Cardiac muscle cell (in vitro differentiated cells and primary cell): ENCODE measurements at regions not wholly inside any gene's neighbourhood (a gene's known extent, or its start where the extent isn't known, plus 50 kb on each side); places are given as distances from the start of the nearest gene placed in this dataset.

Experiments
- DNase-seq, 2 donors: peaks; one replicate each; pipeline versions ENCODE4 v3.0.0 to v3.0.0-alpha.2; 2010 to 2017; ENCODE audit warnings: low read depth in 1 of 2, low spot score in 1 of 2
- H3K27ac ChIP-seq: fragments of 200-600 bp; sonication (generic); 2 replicates; pipeline ENCODE4 v1.5.1; 2016
- H3K27me3 ChIP-seq: fragments of 200-600 bp; sonication (generic); 2 replicates; pipeline ENCODE4 v1.6.0; 2016; ENCODE audit warnings: control low read depth
- H3K36me3 ChIP-seq: fragments of 200-600 bp; sonication (generic); 2 replicates; pipeline ENCODE4 v1.5.1; 2016; ENCODE audit warnings: control low read depth
- H3K4me1 ChIP-seq: fragments of 200-600 bp; sonication (generic); 2 replicates; pipeline ENCODE4 v1.8.1; 2017; ENCODE audit warnings: low read depth, mild to moderate bottlenecking, mixed run types
- H3K4me3 ChIP-seq: fragments of 200-600 bp; sonication (generic); 2 replicates; pipeline ENCODE4 v1.5.1; 2016; ENCODE audit warnings: mild to moderate bottlenecking
- H3K9me3 ChIP-seq: fragments of 200-600 bp; sonication (generic); 2 replicates; pipeline ENCODE4 v1.5.1; 2017; ENCODE audit warnings: low read depth, mild to moderate bottlenecking, control low read depth
- TF ChIP-seq, protein P1 (sequence below): IDR thresholded peaks from 2 replicates; pipeline ENCODE4 v1.5.1; 2012; ENCODE audit warnings: low read depth, mild to moderate bottlenecking, low read length

DNA sequence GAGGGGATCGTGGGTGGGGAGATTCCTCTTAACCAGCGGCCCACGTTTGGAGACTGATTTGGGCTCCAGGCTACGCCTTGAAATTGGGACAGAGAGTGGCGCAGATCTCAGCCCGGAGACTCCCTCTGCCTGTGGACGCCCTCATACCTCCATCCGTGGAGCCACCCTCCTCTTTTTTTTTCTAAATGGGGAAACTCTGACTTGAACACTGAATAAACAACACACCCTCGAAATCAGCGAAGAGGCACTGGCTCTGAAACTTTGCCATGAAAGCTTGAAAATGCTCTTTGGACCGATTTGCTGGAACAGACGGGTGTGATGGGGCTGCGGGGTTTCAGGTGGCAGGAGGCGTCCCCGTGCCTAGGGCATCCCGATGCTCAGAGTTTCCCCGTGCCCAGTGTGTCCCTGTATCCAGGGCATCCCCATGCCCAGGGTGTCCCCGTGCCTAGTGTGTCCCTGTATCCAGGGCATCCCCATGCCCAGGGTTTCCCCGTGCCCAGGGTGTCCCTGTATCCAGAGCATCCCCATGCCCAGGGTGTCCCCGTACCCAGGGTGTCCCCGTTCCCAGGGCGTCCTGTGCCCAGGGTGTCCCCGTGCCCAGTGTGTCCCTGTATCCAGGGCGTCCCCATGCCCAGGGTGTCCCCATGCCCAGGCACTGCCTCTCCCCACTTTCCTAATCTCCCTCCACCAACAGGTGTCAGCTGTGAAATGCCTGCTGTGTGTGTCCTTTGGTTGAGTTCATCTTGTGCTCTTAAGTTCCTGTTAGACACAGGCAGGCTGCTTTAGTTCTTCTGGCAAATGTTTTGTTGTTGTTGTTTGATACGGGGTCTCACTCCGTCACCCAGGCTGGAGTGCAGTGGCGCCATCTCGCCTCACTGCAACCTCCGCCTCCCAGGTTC lies 187.0 kb downstream of the SEC14L1 start:
- TF ChIP-seq, protein P1, sequence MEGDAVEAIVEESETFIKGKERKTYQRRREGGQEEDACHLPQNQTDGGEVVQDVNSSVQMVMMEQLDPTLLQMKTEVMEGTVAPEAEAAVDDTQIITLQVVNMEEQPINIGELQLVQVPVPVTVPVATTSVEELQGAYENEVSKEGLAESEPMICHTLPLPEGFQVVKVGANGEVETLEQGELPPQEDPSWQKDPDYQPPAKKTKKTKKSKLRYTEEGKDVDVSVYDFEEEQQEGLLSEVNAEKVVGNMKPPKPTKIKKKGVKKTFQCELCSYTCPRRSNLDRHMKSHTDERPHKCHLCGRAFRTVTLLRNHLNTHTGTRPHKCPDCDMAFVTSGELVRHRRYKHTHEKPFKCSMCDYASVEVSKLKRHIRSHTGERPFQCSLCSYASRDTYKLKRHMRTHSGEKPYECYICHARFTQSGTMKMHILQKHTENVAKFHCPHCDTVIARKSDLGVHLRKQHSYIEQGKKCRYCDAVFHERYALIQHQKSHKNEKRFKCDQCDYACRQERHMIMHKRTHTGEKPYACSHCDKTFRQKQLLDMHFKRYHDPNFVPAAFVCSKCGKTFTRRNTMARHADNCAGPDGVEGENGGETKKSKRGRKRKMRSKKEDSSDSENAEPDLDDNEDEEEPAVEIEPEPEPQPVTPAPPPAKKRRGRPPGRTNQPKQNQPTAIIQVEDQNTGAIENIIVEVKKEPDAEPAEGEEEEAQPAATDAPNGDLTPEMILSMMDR: no peak
- no peak for DNase-seq
- H3K27me3 ChIP-seq: no peaks in the 10 kb centered on the region
- no peak overlapping the region for H3K27ac ChIP-seq
- H3K4me3 ChIP-seq: no peak overlapping the region
- no peaks in the 10 kb centered on the region for H3K36me3 ChIP-seq
- H3K4me1 ChIP-seq: peaks cover 14% of the 10 kb centered on the region
- no peaks in the 10 kb centered on the region for H3K9me3 ChIP-seq

DNA sequence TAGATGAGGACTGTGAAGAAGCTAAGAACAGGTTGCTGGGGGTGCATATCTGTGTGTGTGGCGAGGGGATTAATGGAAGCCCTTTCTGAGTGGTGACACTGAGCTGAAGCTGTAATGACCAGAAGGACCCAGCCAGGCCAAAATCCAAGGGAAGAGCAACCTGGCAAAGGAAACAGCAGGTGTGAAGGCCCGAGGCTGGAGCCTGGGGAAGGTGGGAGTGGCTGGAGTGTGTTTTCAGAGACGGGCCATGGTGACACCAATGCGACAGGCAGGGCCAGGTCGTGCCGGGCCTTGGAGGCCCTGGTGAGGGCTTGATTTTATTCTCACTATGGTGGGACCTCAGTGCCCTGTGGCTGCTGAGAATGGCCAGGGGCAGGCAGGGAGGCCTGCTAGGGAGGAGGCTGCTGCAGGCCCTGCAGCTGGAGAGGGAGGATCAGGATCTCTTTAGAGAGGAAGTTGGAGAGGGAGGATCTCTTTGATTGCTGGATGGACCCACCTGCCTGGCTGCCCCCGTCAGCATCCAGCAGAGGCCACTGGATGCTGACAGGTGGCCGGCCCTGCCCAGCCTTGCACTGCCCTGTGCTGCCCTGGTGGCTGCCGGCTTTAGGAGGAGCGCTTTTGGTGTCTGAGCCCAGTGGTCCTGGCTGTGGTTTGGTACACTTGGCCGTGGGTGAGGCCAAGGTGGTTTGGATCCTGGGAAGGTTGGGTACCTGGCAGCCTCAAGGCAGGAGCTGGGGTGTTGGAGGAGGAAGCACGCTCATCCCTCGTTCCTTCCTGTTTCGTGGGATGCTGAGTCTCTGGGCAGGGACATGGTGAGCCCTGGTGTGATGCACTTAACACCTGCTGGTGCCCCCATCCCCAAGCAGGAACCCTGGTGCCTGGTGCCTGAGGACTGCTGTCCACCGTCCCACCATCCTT lies 188.3 kb downstream of the SEC14L1 start:
- H3K27ac ChIP-seq: no peak overlapping the region
- H3K9me3 ChIP-seq: no peaks in the 10 kb centered on the region
- TF ChIP-seq, protein P1: no peak
- DNase-seq: no peak
- peaks cover 3% of the 10 kb centered on the region for H3K4me1 ChIP-seq
- H3K27me3 ChIP-seq: no peaks in the 10 kb centered on the region
- H3K36me3 ChIP-seq: no peaks in the 10 kb centered on the region
- no peak overlapping the region for H3K4me3 ChIP-seq

DNA sequence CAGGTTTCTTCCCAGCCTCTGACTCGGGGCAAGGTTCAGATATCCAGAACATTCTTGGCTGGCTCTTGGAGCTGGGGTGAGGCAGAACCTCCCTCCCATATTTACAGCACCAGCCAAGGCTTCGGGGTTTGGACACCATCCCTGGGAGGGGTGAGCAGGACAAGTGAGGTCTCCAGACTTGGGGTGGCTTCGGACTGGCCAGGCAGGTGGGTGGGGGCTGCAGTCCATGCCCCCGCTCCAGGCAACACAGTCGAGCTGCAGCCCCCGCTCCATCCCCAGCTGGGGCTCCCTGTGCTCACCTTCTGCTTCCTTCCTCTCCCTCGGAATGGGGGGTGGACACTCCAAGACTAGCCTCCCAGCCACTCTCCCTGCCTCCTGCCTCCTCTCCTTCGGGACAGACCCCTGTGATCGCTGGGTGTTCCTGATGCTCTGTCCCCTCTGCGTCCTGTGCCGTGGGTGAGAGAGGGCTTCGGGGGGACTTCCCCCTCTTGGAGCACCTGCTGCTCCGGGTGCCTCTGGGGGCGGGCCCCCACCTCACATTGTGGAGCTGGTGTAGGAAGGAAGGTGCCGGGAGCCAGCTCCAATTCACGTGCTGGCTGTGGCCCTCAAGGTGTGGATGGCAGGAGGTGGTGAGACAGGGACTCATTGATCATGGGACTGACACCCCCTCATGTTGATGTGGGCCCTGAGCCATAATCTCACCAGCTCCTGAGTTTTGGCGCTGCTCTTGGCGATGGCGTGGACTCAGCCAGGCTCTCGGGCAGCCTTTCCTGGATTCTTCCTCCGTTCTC lies 189.2 kb downstream of the SEC14L1 start:
- no peaks in the 10 kb centered on the region for H3K27me3 ChIP-seq
- no peak overlapping the region for H3K4me3 ChIP-seq
- TF ChIP-seq, protein P1: no peak
- no peaks in the 10 kb centered on the region for H3K9me3 ChIP-seq
- no peak for DNase-seq
- H3K36me3 ChIP-seq: no peaks in the 10 kb centered on the region
- peaks cover 3% of the 10 kb centered on the region for H3K4me1 ChIP-seq
- no peak overlapping the region for H3K27ac ChIP-seq

DNA sequence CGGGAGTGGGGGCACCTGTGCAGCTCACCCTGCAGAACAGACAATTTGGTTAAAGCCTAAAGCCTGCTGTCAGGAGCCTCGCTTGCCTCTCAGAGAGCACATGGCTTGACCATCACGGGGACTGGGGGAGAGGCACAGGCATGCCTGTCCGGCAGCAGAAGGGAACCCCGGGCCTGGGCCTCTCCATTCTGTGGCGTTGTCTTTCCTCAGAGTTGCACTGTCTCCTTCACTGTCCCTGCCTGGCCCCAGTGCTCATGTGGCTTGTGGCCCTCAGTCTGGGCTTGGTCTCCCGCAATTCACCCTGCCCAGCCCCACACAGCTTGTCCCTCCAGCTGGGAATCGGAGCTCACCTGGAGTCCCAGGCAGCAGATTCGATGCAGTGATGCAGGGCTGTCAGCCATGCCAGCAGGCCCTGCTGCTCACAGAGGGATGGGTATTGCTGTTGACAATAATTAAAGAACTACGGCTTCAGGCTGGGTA lies 189.9 kb downstream of the SEC14L1 start:
- Histone ChIP-seq H3K4me3 (no peak overlapping the region), H3K27me3 (no peaks in the 10 kb centered on the region), H3K9me3 (no peaks in the 10 kb centered on the region), H3K4me1 (peaks cover 3% of the 10 kb centered on the region), H3K36me3 (no peaks in the 10 kb centered on the region), H3K27ac (no peak overlapping the region)
- DNase-seq: no peak
- TF ChIP-seq, protein P1: no peak

DNA sequence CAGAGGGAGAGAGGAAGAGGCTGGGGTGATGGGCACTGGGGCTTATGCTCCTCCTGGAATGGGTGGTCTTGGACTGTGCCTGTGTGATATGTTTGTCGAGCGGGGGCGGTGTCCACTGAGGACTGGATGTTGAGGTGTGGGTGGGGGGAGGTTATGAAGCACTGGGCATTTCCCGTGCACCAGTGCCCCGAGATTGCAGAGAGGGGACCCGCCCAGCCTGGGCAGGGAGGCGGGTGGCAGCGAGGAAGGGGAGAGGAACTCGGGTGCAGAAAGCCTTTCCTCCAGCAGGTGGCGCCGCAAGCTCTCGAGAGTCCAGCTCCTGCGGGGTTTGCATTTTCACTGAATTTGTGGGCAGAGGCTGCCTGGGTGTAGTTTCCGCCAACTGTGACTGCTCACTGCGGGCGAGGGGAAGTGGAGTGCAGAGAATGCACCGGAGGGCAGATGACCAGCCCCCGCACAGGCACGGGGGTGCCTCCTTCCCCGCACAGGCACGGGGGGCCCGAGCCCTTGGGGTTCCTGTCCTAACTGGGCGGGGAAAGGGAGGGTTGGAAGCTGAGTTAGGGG lies 190.6 kb downstream of the SEC14L1 start:
- Histone ChIP-seq H3K9me3 (no peaks in the 10 kb centered on the region), H3K4me3 (no peak overlapping the region), H3K27ac (no peak overlapping the region), H3K36me3 (no peaks in the 10 kb centered on the region), H3K27me3 (no peaks in the 10 kb centered on the region), H3K4me1 (peaks cover 3% of the 10 kb centered on the region)
- peak; percentile 90 to 93 for DNase-seq
- TF ChIP-seq, protein P1: peak; percentile 86
